ENCODE measurements at regions not wholly inside any gene's neighbourhood (a gene's known extent, or its start where the extent isn't known, plus 50 kb on each side); places are given as distances from the start of the nearest gene placed in this dataset.

- TF ChIP-seq POLR2AphosphoS5 (IDR thresholded peaks at IDR 0.05; ENCODE audit: borderline replicate concordance, low read depth, low read length) (no peak), EZH2 (IDR thresholded peaks at IDR 0.05) (no peak)
These were observed 204.3 kb downstream of the SLITRK1 start for GRCh38 chr13:83677985-83678384.

Data from SK-N-MC (cell line).